GM12891 (cell line): ENCODE measurements at regions not wholly inside any gene's neighbourhood (a gene's known extent, or its start where the extent isn't known, plus 50 kb on each side); places are given as distances from the start of the nearest gene placed in this dataset.

Source experiments
- PAX5 ChIP-seq: IDR thresholded peaks from 2 replicates; pipeline ENCODE4 v1.6.1; 2011; ENCODE audit warnings: low read length, moderate library complexity, mild to moderate bottlenecking; ENCODE audit not compliant: insufficient read depth, severe bottlenecking
- POLR2A ChIP-seq: IDR thresholded peaks from 2 replicates; pipeline ENCODE4 v1.6.1; 2011; ENCODE audit warnings: low read depth, low read length, control low read depth
- POLR2AphosphoS5 ChIP-seq: IDR thresholded peaks from 2 replicates; pipeline ENCODE4 v1.6.1; 2011; ENCODE audit warnings: low read depth, low read length, control low read depth
- POU2F2 ChIP-seq: IDR thresholded peaks from 2 replicates; pipeline ENCODE4 v1.6.1; 2011; ENCODE audit warnings: low read depth, mild to moderate bottlenecking, control low read depth, low read length, moderate library complexity
- SPI1 ChIP-seq: IDR thresholded peaks from 2 replicates; pipeline ENCODE4 v1.6.1; 2011; ENCODE audit warnings: low read depth, low read length, control low read depth
- TAF1 ChIP-seq: IDR thresholded peaks from 2 replicates; pipeline ENCODE4 v1.6.1; 2011; ENCODE audit warnings: low read depth, low read length, control low read depth

DNA sequence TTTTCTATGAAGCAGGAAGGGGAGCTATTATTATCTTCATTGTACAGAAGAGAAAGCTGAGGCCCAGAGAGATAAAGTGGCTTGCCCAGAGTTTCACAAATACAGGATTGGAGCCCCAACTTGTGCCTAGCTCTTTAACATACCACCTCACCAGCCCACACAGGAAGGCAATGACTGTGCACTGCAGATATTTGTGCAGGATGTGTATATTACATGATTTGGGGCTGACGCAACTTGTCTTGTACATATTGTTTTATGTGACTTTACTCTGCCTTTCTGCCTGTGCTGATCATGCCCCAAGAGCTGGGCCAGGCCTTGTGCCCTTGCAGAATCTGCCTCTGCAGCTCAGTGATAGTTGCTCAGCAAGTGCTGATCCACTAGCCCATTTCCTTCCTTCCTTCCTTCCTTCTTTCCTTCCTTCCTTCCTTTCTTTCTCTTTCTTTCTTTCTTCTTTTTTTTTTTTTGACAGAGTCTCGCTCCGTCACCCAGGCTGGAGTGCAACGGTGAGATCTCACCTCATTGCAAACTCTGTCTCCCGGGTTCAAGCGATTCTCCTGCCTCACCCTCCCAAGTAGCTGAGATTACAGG lies 106.6 kb upstream of the TBCA start:
- TF ChIP-seq POLR2A (no peak), PAX5 (no peak), TAF1 (no peak), POLR2AphosphoS5 (no peak), SPI1 (no peak), POU2F2 (no peak)
